Mesodermal cell (in vitro differentiated cells): ENCODE measurements at regions not wholly inside any gene's neighbourhood (a gene's known extent, or its start where the extent isn't known, plus 50 kb on each side); places are given as distances from the start of the nearest gene placed in this dataset.

Experiments
- H3K27ac ChIP-seq: 2 replicates; pipeline ENCODE4 v1.7.0; 2013; ENCODE audit warnings: mild to moderate bottlenecking, low read depth, low read length, moderate library complexity; ENCODE audit not compliant: severe bottlenecking
- H3K36me3 ChIP-seq: 2 replicates; pipeline ENCODE4 v1.7.1; 2013; ENCODE audit warnings: mild to moderate bottlenecking, low read length, moderate library complexity; ENCODE audit not compliant: control insufficient read depth, insufficient read depth
- H3K4me1 ChIP-seq: one replicate; pipeline ENCODE4 v1.7.1; 2013; ENCODE audit warnings: mild to moderate bottlenecking, low read length; ENCODE audit not compliant: insufficient read depth, control insufficient read depth, poor library complexity, severe bottlenecking
- H3K4me3 ChIP-seq: 2 replicates; pipeline ENCODE4 v1.7.0; 2013; ENCODE audit warnings: low read length, control low read depth, mild to moderate bottlenecking; ENCODE audit not compliant: insufficient read depth, poor library complexity, severe bottlenecking; ENCODE audit errors: extremely low read depth
- H3K9me3 ChIP-seq: 2 replicates; pipeline ENCODE4 v1.7.1; 2013; ENCODE audit warnings: mild to moderate bottlenecking, low read length, moderate library complexity; ENCODE audit not compliant: control insufficient read depth
- WGBS, 2 experiments: methylation state at CpG; one replicate each; pipeline ENCODE4 v1.1.5; 2013; ENCODE audit warnings: missing lambda C conversion rate in 2 of 2; ENCODE audit not compliant: insufficient coverage in 2 of 2; 5-methylcytosine and 5-hydroxymethylcytosine counted together

- 93 to 95% methylated on average over 11 of the region's 11 CpGs for WGBS, 2 experiments
- no peaks in the 10 kb centered on the region for H3K36me3 ChIP-seq
- H3K9me3 ChIP-seq, result peaks cover 6% of the 10 kb centered on the region
- peaks cover 22% of the 10 kb centered on the region for H3K4me1 ChIP-seq
- H3K27ac ChIP-seq, result no peak overlapping the region
- no peak overlapping the region for H3K4me3 ChIP-seq
Measured at GRCh38 chr1:234713440-234713839, 103.5 kb upstream of the IRF2BP2 start.

DNA sequence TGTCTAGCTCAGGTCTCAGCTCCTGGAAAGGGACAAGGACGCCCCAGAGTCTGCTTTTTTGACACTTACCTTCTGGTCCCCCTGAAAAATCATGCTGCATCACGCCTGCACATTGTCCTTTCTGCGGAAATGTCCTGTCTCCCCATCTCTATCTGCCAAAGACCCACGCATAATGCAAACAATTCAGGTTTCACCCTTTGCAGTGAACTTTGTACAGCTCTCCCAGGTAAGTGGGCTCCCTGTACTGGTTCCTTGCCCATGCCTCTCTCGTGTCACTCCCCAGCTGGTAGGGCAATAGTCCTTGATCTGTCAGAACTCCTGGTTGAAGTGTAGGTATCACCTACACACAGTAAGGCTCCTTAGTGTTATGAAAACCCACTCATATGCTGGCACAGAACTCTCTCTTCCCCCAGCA is 102.9 kb upstream of the IRF2BP2 start:
- 93 to 100% methylated on average over 4 to 5 of the region's 5 CpGs for WGBS, 2 experiments
- peaks cover 6% of the 10 kb centered on the region for H3K9me3 ChIP-seq
- no peak overlapping the region for H3K4me3 ChIP-seq
- H3K4me1 ChIP-seq, result peaks cover 17% of the 10 kb centered on the region
- H3K27ac ChIP-seq, result no peak overlapping the region
- no peaks in the 10 kb centered on the region for H3K36me3 ChIP-seq

GRCh38 chr1:234710936-234711724 is 101.2 kb upstream of the IRF2BP2 start:
- Histone ChIP-seq H3K4me1 (peaks cover 4% of the 10 kb centered on the region), H3K27ac (no peak overlapping the region), H3K9me3 (peaks cover 6% of the 10 kb centered on the region), H3K4me3 (no peak overlapping the region), H3K36me3 (no peaks in the 10 kb centered on the region)
- WGBS, 2 experiments, result 100% methylated on average over 1 to 3 of the region's 7 CpGs

GRCh38 chr1:234710381-234710780 is 100.4 kb upstream of the IRF2BP2 start:
- WGBS, 2 experiments, result 97 to 100% methylated on average over 5 to 6 of the region's 6 CpGs

DNA sequence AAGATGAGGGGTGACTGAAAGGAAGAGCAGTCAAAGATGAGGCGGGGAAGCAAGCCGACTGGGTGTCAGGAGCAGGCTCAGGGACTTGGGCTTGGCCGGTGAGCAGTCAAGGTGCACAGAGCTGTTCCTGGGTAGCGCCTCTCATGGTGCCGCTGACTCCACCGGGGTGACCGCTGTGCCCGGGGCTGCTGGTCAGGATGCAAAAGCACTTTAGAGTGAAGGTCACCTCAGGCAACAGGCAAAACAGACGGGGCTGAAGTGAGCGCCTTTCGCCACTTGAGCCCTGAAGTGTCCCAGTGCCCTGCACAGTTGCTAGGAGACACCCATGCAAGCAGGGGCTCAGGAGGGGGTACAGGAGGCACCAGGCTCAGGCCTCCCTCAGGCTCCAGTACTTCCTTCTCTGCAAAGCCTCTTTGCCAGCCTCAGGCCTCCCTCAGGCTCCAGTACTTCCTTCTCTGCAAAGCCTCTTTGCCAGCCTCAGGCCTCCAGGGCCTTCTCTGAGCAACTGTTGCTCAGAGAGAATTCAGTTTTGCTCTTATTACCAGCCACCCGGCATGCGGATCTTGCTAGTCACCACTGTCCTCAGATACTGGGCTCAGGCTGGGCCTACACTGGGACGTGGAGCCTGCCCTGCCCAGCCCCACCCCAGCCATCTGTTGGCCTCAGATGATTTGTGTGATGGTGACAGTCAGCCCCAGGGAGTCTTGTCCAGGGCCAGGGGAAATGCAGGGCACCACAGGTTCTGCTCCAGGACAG is 99.7 kb upstream of the IRF2BP2 start:
- Histone ChIP-seq H3K27ac (no peak overlapping the region), H3K9me3 (peaks cover 6% of the 10 kb centered on the region), H3K4me3 (no peak overlapping the region), H3K36me3 (no peaks in the 10 kb centered on the region), H3K4me1 (peaks cover 4% of the 10 kb centered on the region)
- WGBS, 2 experiments, result 97 to 98% methylated on average over 11 to 14 of the region's 14 CpGs

More at GRCh38 chr1:234710381-234710780, 100.4 kb upstream of the IRF2BP2 start:
- Histone ChIP-seq H3K4me3 (no peak overlapping the region), H3K36me3 (no peaks in the 10 kb centered on the region), H3K9me3 (peaks cover 6% of the 10 kb centered on the region), H3K4me1 (peaks cover 4% of the 10 kb centered on the region), H3K27ac (no peak overlapping the region)

- Histone ChIP-seq H3K9me3 (peaks cover 6% of the 10 kb centered on the region), H3K4me3 (no peak overlapping the region), H3K27ac (no peak overlapping the region), H3K36me3 (no peaks in the 10 kb centered on the region), H3K4me1 (peaks cover 4% of the 10 kb centered on the region)
- 93 to 94% methylated on average over 8 to 9 of the region's 9 CpGs for WGBS, 2 experiments
Measured at GRCh38 chr1:234708700-234709395, 98.9 kb upstream of the IRF2BP2 start.

- Histone ChIP-seq H3K36me3 (no peaks in the 10 kb centered on the region), H3K27ac (no peak overlapping the region), H3K4me1 (peaks cover 4% of the 10 kb centered on the region), H3K4me3 (no peak overlapping the region), H3K9me3 (peaks cover 6% of the 10 kb centered on the region)
- 88 to 100% methylated on average over 1 of the region's 1 CpG for WGBS, 2 experiments
Measured at GRCh38 chr1:234707641-234708040, 97.7 kb upstream of the IRF2BP2 start.

DNA sequence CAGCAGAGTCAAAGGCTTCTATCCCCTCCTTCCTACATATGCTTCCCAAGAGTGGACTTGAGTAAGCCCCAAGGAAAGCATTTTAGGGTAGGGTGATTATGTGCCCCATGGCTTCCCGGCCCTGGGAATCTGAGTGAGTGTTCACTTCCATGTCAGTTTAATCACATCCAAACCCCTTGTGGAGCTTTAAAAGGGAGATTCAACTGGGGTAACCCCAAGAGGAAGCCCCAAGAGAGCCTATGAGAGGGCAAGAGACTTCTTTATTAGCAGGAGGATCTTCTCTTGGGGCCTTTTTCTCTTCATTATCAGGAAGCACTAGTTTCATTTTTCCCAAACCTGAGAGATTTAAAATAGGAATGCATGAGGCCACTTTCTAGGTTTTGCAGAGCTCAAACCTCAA is 97.0 kb upstream of the IRF2BP2 start:
- no CpG with 5 or more reads among the region's 1 CpG for WGBS, 2 experiments

DNA sequence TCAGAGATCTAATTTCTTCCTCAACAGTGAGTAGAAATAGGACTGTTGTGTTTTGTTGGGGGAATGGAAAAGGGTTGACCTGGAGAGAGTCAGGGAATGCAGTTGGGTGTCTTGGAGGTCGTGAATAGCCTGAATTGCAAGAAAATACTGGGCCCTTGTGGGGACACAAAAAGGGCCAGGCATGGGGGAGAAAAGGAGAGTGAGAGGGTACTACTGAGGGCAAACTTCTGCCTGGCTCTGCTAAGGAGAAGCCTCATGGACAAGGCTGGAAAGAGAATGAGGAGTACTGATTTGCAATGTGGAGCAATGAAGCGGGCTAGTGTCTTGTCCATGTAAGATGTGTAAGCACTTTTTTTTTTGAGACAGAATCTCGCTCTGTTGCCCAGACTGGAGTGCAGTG is 96.2 kb upstream of the IRF2BP2 start:
- 86 to 88% methylated on average over 3 of the region's 3 CpGs for WGBS, 2 experiments

More for the DNA sequence above, 97.0 kb upstream of the IRF2BP2 start:
- Histone ChIP-seq H3K27ac (no peak overlapping the region), H3K9me3 (peaks cover 6% of the 10 kb centered on the region), H3K36me3 (no peaks in the 10 kb centered on the region), H3K4me3 (no peak overlapping the region), H3K4me1 (peaks cover 8% of the 10 kb centered on the region)

DNA sequence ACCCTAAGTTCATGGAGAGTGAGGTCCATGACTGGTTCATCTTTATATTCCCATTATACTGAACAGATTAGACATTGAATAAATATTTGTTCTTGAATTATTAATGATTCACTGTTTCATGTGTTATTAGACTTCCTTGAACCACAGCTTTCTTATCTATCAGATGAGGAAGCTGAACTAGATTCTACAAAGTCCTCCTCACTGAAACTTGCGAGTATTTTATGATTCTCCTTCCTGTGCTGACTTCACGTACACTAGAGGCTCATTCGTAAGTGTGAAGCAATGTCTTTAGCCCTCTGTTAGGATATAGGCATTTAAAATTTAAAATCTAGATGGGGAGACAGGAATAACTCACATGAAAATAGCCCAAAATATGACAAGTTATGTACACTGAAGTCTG is 95.6 kb upstream of the IRF2BP2 start:
- Histone ChIP-seq H3K4me3 (no peak overlapping the region), H3K4me1 (peaks cover 8% of the 10 kb centered on the region)
- WGBS, 2 experiments, result no CpG with 5 or more reads among the region's 3 CpGs

More for the DNA sequence above, 96.2 kb upstream of the IRF2BP2 start:
- Histone ChIP-seq H3K4me3 (no peak overlapping the region), H3K9me3 (peaks cover 6% of the 10 kb centered on the region), H3K4me1 (peaks cover 8% of the 10 kb centered on the region), H3K36me3 (no peaks in the 10 kb centered on the region), H3K27ac (no peak overlapping the region)

More for the DNA sequence above, 95.6 kb upstream of the IRF2BP2 start:
- Histone ChIP-seq H3K9me3 (peaks cover 6% of the 10 kb centered on the region), H3K27ac (no peak overlapping the region), H3K36me3 (no peaks in the 10 kb centered on the region)
